ENCODE measurements at regions not wholly inside any gene's neighbourhood (a gene's known extent, or its start where the extent isn't known, plus 50 kb on each side); places are given as distances from the start of the nearest gene placed in this dataset.

- TF ChIP-seq MYC (IDR thresholded peaks at IDR 0.05; ENCODE audit: low read depth, low read length) (no peak), CTCF (IDR thresholded peaks at IDR 0.05; ENCODE audit: low read depth, low read length) (no peak), POLR2A (IDR thresholded peaks at IDR 0.05; ENCODE audit: extremely low read depth, insufficient read length) (no peak), MAX (IDR thresholded peaks at IDR 0.05; ENCODE audit: low read depth, low read length) (no peak)
- H3K4me3 ChIP-seq (ENCODE audit: low read depth, low read length) = no peak overlapping the region
- DNase-seq (ENCODE audit: low read depth) = no peak
Measured at GRCh38 chr5:20420991-20421595, 433.1 kb upstream of the CDH18 start.
